Panc1 (cell line): ENCODE measurements at regions not wholly inside any gene's neighbourhood (a gene's known extent, or its start where the extent isn't known, plus 50 kb on each side); places are given as distances from the start of the nearest gene placed in this dataset.

Experiments used
- ATAC-seq: fragments of 200-7000 bp; cut with Tn5 transposase; 2 replicates; pipeline ENCODE4 v1.9.1; 2020; ENCODE audit warnings: mild to moderate bottlenecking, moderate library complexity
- BruUV-seq: library from RNA; stranded (reverse); fragments of 400-500 nt; replicated peaks from 2 replicates; lab custom pipeline; 2021; lab: Mats Ljungman, UMichigan
- CTCF ChIA-PET: fragments of 300-600 bp; sonication (Branson Sonifier 250); formaldehyde crosslinking; loops from one replicate; lab custom pipeline; 2022; ENCODE audit warnings: antibody characterized with exemption; lab: Charles Lee
- POLR2A ChIA-PET: fragments of 300-600 bp; sonication (Branson Sonifier 250); formaldehyde crosslinking; loops from one replicate; lab custom pipeline; 2022; ENCODE audit warnings: antibody characterized with exemption; lab: Charles Lee
- DNase-seq: peaks from one replicate; pipeline ENCODE4 v3.0.0-alpha.2; 2010; ENCODE audit warnings: low read depth, low spot score
- H3K27ac ChIP-seq: 2 replicates; pipeline ENCODE4 v1.5.1; 2011; ENCODE audit warnings: mild to moderate bottlenecking, low read length, inconsistent platforms
- H3K27me3 ChIP-seq: fragments of 200-500 bp; sonication (Bioruptor generic); 2 replicates; pipeline ENCODE4 v1.6.0; 2014; ENCODE audit warnings: low read length, inconsistent platforms; ENCODE audit not compliant: control insufficient read depth, insufficient read depth
- H3K36me3 ChIP-seq: fragments of 200-500 bp; sonication (Bioruptor generic); 2 replicates; pipeline ENCODE4 v1.5.1; 2014; ENCODE audit warnings: inconsistent platforms, mild to moderate bottlenecking, low read length, moderate library complexity; ENCODE audit not compliant: control insufficient read depth, insufficient read depth
- H3K4me1 ChIP-seq: 2 replicates; pipeline ENCODE4 v1.5.1; 2011; ENCODE audit warnings: inconsistent platforms, mild to moderate bottlenecking, low read length, moderate library complexity; ENCODE audit not compliant: control insufficient read depth, insufficient read depth
- H3K4me3 ChIP-seq, 2 experiments: 2 replicates each; pipeline ENCODE4 v1.5.1; 2011 to 2012; ENCODE audit warnings: low read depth in 2 of 2, low read length in 2 of 2, mild to moderate bottlenecking in 2 of 2, inconsistent platforms in 1 of 2, moderate library complexity in 1 of 2
- H3K9me3 ChIP-seq: fragments of 200-500 bp; sonication (Bioruptor generic); 2 replicates; pipeline ENCODE4 v1.5.1; 2014; ENCODE audit warnings: low read depth, mild to moderate bottlenecking, inconsistent platforms, low read length, moderate library complexity; ENCODE audit not compliant: control insufficient read depth, insufficient read depth
- CTCF ChIP-seq: fragments of 450-650 bp; IDR thresholded peaks from 2 replicates; pipeline ENCODE4 v1.5.1; 2017; ENCODE audit warnings: mild to moderate bottlenecking
- POLR2AphosphoS5 ChIP-seq: IDR thresholded peaks from 2 replicates; pipeline ENCODE4 v1.6.1; 2012; ENCODE audit warnings: mild to moderate bottlenecking, low read depth, low read length, moderate library complexity
- REST ChIP-seq, 2 experiments: IDR thresholded peaks; 2 replicates each; pipeline ENCODE4 v1.6.1; 2011 to 2012; ENCODE audit warnings: low read depth in 2 of 2, control low read depth in 1 of 2, low read length in 1 of 2, mild to moderate bottlenecking in 1 of 2, moderate library complexity in 1 of 2; ENCODE audit not compliant: insufficient read depth in 1 of 2
- SIN3A ChIP-seq: IDR thresholded peaks from 2 replicates; pipeline ENCODE4 v1.6.1; 2012; ENCODE audit warnings: low read depth, mild to moderate bottlenecking, low read length, moderate library complexity, borderline replicate concordance; ENCODE audit not compliant: insufficient read depth
- TCF7L2 ChIP-seq: IDR thresholded peaks from 2 replicates; pipeline ENCODE4 v1.6.1; 2011; ENCODE audit warnings: mild to moderate bottlenecking, low read depth, low read length, inconsistent platforms
- in situ Hi-C: cut with HindIII; loops from 2 replicates; pipeline ENCODE4 v1.10.0; 2016; ENCODE audit warnings: low sequenced_read_pairs, low pct_unique_long_range_greater_than_20kb
- intact Hi-C: fragments of 100-400 bp; cut with micrococcal nuclease; formaldehyde crosslinking; loops from one replicate; pipeline ENCODE4 v1.10.0; 2022; ENCODE audit not compliant: unreplicated experiment

- H3K4me1 ChIP-seq = no peaks in the 10 kb centered on the region
- in situ Hi-C loops = no loop called here
- POLR2A ChIA-PET = no interaction called here
- H3K9me3 ChIP-seq = no peaks in the 10 kb centered on the region
- intact Hi-C loops = no loop called here
- ATAC-seq (no peak), DNase-seq (no peak)
- no peak overlapping the region for H3K4me3 ChIP-seq
- CTCF ChIA-PET = no interaction called here
- H3K27me3 ChIP-seq = no peaks in the 10 kb centered on the region
- no peaks in the 10 kb centered on the region for H3K36me3 ChIP-seq
- no peak overlapping the region for H3K27ac ChIP-seq
- BruUV-seq = no TSS peak
- TF ChIP-seq TCF7L2 = no peak
- no peak for TF ChIP-seq REST (IDR thresholded peaks at IDR 0.05; ENCODE audit: insufficient read depth in 1 of 2, low read depth in 2 of 2, low read length in 1 of 2)
- no peak for TF ChIP-seq CTCF
- no peak for TF ChIP-seq SIN3A
- no peak for TF ChIP-seq POLR2AphosphoS5
These were observed 85.9 kb upstream of the NKX1-1 start for GRCh38 chr4:1492142-1492457.

GRCh38 chr4:1491328-1492141 lies 85.3 kb upstream of the NKX1-1 start:
- DNase-seq (no peak), ATAC-seq (no peak)
- BruUV-seq = no TSS peak
- H3K27ac ChIP-seq = no peak overlapping the region
- H3K9me3 ChIP-seq = no peaks in the 10 kb centered on the region
- no peaks in the 10 kb centered on the region for H3K36me3 ChIP-seq
- POLR2A ChIA-PET = no interaction called here
- CTCF ChIA-PET = no interaction called here
- in situ Hi-C loops (no loop called here), intact Hi-C loops (no loop called here)
- H3K4me1 ChIP-seq = no peaks in the 10 kb centered on the region
- TF ChIP-seq TCF7L2 (no peak), POLR2AphosphoS5 (no peak), REST (IDR thresholded peaks at IDR 0.05; ENCODE audit: insufficient read depth in 1 of 2, low read depth in 2 of 2, low read length in 1 of 2) (no peak)
- no peaks in the 10 kb centered on the region for H3K27me3 ChIP-seq
- no peak overlapping the region for H3K4me3 ChIP-seq
